GM19193 (cell line): ENCODE measurements at regions not wholly inside any gene's neighbourhood (a gene's known extent, or its start where the extent isn't known, plus 50 kb on each side); places are given as distances from the start of the nearest gene placed in this dataset.

Source experiments
- POLR2A ChIP-seq: IDR thresholded peaks from 4 replicates; pipeline ENCODE4 v1.6.1; 2011; ENCODE audit not compliant: insufficient read depth, insufficient read length; ENCODE audit errors: extremely low read depth

GRCh38 chr1:38481871-38482826, 377.4 kb downstream of the RRAGC start:
- TF ChIP-seq POLR2A = no peak

DNA sequence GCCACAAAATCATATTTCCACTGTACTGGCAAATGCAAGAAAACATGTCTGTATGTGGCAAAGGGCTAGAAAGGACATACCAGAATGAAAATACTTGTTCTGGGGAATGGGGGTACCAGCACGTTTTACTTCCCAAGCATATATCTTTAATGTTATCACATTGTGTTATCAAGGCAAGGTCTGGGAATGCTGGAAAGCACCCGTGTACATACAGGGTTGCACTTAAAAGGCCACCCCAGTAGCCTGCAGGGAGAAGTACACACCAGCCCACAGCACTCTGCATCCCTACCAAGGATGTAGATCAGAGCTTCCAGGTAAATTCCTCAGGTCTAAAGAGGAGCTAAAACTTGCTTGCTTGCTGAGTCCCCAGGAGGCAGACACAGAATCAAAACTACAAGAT, 381.8 kb downstream of the RRAGC start:
- no peak for TF ChIP-seq POLR2A

DNA sequence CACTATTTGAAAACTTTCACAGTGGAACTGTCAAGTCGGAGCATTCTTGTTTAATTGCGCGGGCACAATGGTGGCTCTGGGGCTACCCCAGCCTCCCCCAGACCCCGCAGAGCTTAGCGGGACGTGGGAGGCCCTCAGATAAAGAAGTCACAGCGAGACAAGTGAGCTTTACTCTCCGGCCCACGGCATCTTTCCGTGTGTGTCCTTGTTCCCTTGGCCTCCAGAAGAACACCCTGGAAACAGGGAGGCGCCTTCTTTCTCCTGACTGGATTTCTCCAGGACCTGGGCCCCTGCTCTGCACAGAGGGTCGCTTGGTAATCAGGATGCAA, 382.8 kb downstream of the RRAGC start:
- no peak for TF ChIP-seq POLR2A

GRCh38 chr1:38476111-38476849, 383.3 kb downstream of the RRAGC start:
- peak; percentile 13 for TF ChIP-seq POLR2A

DNA sequence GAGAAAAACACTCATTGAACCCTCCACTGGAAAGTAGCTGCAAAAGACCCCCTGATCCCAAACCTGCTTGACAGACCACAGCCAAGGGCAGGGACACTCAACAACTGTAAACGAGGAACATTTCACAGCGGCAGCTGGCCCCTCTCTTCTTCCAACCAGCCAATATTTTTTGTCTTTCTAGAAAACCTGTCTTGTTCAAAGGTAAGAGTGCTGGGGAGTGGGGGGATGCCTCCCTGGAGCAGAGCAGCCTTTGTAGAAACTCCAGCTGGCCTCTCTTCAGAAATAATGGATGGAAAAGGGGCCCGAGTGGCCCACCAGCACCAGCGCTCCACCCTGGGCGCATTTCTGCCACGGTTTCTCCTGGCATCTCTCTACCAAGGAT, 384.0 kb downstream of the RRAGC start:
- TF ChIP-seq POLR2A = peak; percentile 23

- no peak for TF ChIP-seq POLR2A
These were observed 384.6 kb downstream of the RRAGC start for GRCh38 chr1:38474738-38475623.

GRCh38 chr1:38466487-38466886, 393.1 kb downstream of the RRAGC start:
- TF ChIP-seq POLR2A = no peak

- TF ChIP-seq POLR2A = no peak
These were observed 394.1 kb downstream of the RRAGC start for GRCh38 chr1:38465460-38465859.

GRCh38 chr1:38464071-38464661, 395.4 kb downstream of the RRAGC start:
- no peak for TF ChIP-seq POLR2A

- no peak for TF ChIP-seq POLR2A
These were observed 396.5 kb downstream of the RRAGC start for GRCh38 chr1:38463074-38463473.

- TF ChIP-seq POLR2A = no peak
These were observed 403.1 kb downstream of the RRAGC start for GRCh38 chr1:38456531-38456876.

DNA sequence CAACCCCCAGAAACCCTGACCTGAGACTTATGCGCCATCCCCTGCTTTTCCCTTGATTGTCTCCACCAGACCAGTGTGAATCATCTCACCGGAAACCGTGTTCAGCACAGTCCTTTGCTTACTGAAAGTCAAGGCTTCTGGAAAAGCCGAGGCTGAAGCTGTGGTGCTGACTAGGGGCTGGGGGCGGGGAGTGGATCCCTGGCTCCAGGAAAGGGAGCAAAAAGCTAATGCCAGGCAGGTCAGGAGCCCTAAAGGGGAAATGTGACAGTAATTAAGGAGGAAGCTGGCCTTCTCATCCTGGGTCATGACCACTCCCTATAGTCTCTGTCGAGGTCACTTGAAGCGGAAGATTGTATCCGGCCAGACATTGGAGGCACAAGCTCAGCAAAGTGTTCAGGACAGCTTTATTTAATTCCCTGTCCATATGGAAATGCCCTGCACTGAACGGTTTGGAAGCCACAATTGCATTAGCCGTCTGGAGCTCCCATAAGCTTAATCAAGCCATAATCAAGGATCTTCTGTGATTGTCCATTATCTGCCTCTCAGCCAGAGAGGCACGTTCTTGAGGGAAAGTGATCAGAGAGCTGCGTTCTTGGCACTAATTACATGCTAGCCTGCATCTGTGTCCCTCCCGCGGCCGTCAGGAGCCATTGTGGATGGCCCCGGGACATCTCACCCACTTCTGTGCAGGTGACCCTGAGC, 403.6 kb downstream of the RRAGC start:
- TF ChIP-seq POLR2A = no peak

GRCh38 chr1:38454749-38455441, 404.7 kb downstream of the RRAGC start:
- no peak for TF ChIP-seq POLR2A

- no peak for TF ChIP-seq POLR2A
These were observed 405.3 kb downstream of the RRAGC start for GRCh38 chr1:38454236-38454635.
